ENCODE measurements at regions not wholly inside any gene's neighbourhood (a gene's known extent, or its start where the extent isn't known, plus 50 kb on each side); places are given as distances from the start of the nearest gene placed in this dataset.

DNA sequence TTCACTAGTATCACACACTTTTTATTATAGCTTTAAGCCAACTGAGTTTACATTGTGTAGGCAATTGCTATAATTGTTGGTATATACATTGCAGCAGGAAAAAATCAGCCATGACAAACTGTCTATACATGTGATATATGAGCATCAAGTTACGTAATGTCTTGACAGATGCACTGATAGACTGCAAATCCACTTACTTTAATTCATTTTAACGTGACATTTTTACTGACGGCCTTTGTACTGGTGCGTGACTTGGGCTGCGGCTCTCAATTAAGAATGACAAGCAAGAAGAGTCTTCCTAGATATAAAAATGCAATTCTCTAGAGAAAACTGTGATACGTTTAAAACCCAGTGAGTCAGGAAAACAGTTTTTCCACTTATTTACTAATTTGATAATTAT is 143.8 kb downstream of the ACTRT1 start:
- no peak for DNase-seq (ENCODE audit: insufficient read length, low spot score, missing footprints)
- TF ChIP-seq, protein P1, sequence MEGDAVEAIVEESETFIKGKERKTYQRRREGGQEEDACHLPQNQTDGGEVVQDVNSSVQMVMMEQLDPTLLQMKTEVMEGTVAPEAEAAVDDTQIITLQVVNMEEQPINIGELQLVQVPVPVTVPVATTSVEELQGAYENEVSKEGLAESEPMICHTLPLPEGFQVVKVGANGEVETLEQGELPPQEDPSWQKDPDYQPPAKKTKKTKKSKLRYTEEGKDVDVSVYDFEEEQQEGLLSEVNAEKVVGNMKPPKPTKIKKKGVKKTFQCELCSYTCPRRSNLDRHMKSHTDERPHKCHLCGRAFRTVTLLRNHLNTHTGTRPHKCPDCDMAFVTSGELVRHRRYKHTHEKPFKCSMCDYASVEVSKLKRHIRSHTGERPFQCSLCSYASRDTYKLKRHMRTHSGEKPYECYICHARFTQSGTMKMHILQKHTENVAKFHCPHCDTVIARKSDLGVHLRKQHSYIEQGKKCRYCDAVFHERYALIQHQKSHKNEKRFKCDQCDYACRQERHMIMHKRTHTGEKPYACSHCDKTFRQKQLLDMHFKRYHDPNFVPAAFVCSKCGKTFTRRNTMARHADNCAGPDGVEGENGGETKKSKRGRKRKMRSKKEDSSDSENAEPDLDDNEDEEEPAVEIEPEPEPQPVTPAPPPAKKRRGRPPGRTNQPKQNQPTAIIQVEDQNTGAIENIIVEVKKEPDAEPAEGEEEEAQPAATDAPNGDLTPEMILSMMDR (IDR thresholded peaks at IDR 0.05; ENCODE audit: extremely low read depth, low read depth, low read length): no peak
- Histone ChIP-seq H2AFZ (ENCODE audit: low read length) (no peak overlapping the region), H3K27me3 (ENCODE audit: insufficient read depth, low read length) (no peaks in the 10 kb centered on the region), H3K27ac (ENCODE audit: low read depth, low read length) (no peak overlapping the region), H3K36me3 (ENCODE audit: insufficient read depth, low read length) (no peaks in the 10 kb centered on the region), H4K20me1 (ENCODE audit: insufficient read depth, low read length) (no peaks in the 10 kb centered on the region), H3K4me2 (ENCODE audit: insufficient read depth, low read length) (no peak overlapping the region), H3K4me1 (ENCODE audit: insufficient read depth, low read length) (no peaks in the 10 kb centered on the region), H3K9me3 (ENCODE audit: low read depth, low read length) (no peaks in the 10 kb centered on the region), H3K4me3 (ENCODE audit: insufficient read depth, low read length) (no peak overlapping the region), H3K79me2 (ENCODE audit: insufficient read depth, low read length) (no peaks in the 10 kb centered on the region)

DNA sequence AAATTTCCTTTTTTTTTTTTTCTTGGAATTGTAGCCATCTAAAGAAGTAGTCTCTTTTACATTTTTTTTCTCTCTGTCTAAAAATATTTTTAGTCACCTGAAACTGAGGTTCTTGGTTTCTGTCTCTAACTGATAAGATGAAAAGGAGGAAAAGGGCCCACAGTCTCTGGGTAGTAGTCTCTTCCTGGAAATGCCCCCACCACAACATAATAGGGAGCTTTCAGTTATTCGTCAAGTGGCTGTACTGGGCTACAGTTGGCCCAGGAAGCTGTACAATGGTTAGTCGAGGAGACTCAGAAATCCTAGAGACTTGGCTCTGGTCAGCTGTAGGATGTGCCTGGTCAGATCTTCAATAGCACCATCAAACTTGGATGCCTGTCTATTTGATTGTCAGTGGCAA is 163.4 kb downstream of the ACTRT1 start:
- TF ChIP-seq, protein P1 (IDR thresholded peaks at IDR 0.05; ENCODE audit: extremely low read depth, low read depth, low read length): no peak
- DNase-seq (ENCODE audit: insufficient read length, low spot score, missing footprints): no peak
- no peaks in the 10 kb centered on the region for H3K79me2 ChIP-seq (ENCODE audit: insufficient read depth, low read length)

DNA sequence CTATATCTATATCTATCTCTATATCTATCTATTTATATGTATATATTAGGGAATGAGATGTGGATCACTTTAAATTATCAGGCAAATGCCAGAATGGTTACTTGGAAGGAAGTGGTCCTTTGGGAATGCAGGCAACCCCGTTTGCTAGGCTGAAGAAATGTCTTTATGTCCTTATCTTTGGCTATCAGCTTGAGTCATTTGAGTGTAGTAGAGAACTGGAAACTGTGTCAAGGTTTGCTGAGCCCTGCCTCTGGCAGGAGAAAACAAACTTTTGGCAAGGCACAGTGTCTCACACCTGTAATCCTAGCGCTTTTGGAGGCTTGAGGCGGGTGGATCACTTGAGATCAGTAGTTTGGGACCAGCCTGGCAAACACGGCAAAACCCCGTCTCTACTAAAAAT is 167.3 kb downstream of the ACTRT1 start:
- Histone ChIP-seq H3K27me3 (ENCODE audit: insufficient read depth, low read length) (no peaks in the 10 kb centered on the region), H3K79me2 (ENCODE audit: insufficient read depth, low read length) (no peaks in the 10 kb centered on the region), H3K9me3 (ENCODE audit: low read depth, low read length) (no peaks in the 10 kb centered on the region), H3K4me3 (ENCODE audit: insufficient read depth, low read length) (no peak overlapping the region), H4K20me1 (ENCODE audit: insufficient read depth, low read length) (no peaks in the 10 kb centered on the region), H3K36me3 (ENCODE audit: insufficient read depth, low read length) (no peaks in the 10 kb centered on the region), H3K4me1 (ENCODE audit: insufficient read depth, low read length) (no peaks in the 10 kb centered on the region), H2AFZ (ENCODE audit: low read length) (no peak overlapping the region), H3K4me2 (ENCODE audit: insufficient read depth, low read length) (no peak overlapping the region), H3K27ac (ENCODE audit: low read depth, low read length) (no peak overlapping the region)
- DNase-seq (ENCODE audit: insufficient read length, low spot score, missing footprints): no peak
- TF ChIP-seq, protein P1 (IDR thresholded peaks at IDR 0.05; ENCODE audit: extremely low read depth, low read depth, low read length): no peak

More for the DNA sequence above, 163.4 kb downstream of the ACTRT1 start:
- H3K4me2 ChIP-seq (ENCODE audit: insufficient read depth, low read length): no peak overlapping the region
- H3K27me3 ChIP-seq (ENCODE audit: insufficient read depth, low read length): no peaks in the 10 kb centered on the region
- no peak overlapping the region for H2AFZ ChIP-seq (ENCODE audit: low read length)
- H3K36me3 ChIP-seq (ENCODE audit: insufficient read depth, low read length): no peaks in the 10 kb centered on the region
- H4K20me1 ChIP-seq (ENCODE audit: insufficient read depth, low read length): no peaks in the 10 kb centered on the region
- H3K27ac ChIP-seq (ENCODE audit: low read depth, low read length): no peak overlapping the region
- no peak overlapping the region for H3K4me3 ChIP-seq (ENCODE audit: insufficient read depth, low read length)
- H3K4me1 ChIP-seq (ENCODE audit: insufficient read depth, low read length): no peaks in the 10 kb centered on the region
- H3K9me3 ChIP-seq (ENCODE audit: low read depth, low read length): no peaks in the 10 kb centered on the region

GRCh38 chrX:127879585-127879984 is 172.6 kb downstream of the ACTRT1 start:
- no peak overlapping the region for H2AFZ ChIP-seq (ENCODE audit: low read length)
- DNase-seq (ENCODE audit: insufficient read length, low spot score, missing footprints): no peak
- no peaks in the 10 kb centered on the region for H3K36me3 ChIP-seq (ENCODE audit: insufficient read depth, low read length)
- no peaks in the 10 kb centered on the region for H3K4me1 ChIP-seq (ENCODE audit: insufficient read depth, low read length)
- H3K4me3 ChIP-seq (ENCODE audit: insufficient read depth, low read length): no peak overlapping the region
- no peaks in the 10 kb centered on the region for H4K20me1 ChIP-seq (ENCODE audit: insufficient read depth, low read length)
- H3K27me3 ChIP-seq (ENCODE audit: insufficient read depth, low read length): no peaks in the 10 kb centered on the region
- TF ChIP-seq, protein P1 (IDR thresholded peaks at IDR 0.05; ENCODE audit: extremely low read depth, low read depth, low read length): no peak
- no peaks in the 10 kb centered on the region for H3K79me2 ChIP-seq (ENCODE audit: insufficient read depth, low read length)
- H3K4me2 ChIP-seq (ENCODE audit: insufficient read depth, low read length): no peak overlapping the region
- no peak overlapping the region for H3K27ac ChIP-seq (ENCODE audit: low read depth, low read length)
- no peaks in the 10 kb centered on the region for H3K9me3 ChIP-seq (ENCODE audit: low read depth, low read length)
